HG03521 (cell line): ENCODE measurements at regions not wholly inside any gene's neighbourhood (a gene's known extent, or its start where the extent isn't known, plus 50 kb on each side); places are given as distances from the start of the nearest gene placed in this dataset.
"Not testable (repeated sequence)": the region's sequence is repeated elsewhere in the genome, so short reads cannot be mapped to it uniquely, and the experiment has no call there.

Experiments used
- ATAC-seq: cut with Tn5 transposase; IDR thresholded peaks from one replicate; pipeline ENCODE4 v1.9.1; 2021; ENCODE audit warnings: mild to moderate bottlenecking, moderate library complexity; ENCODE audit not compliant: unreplicated experiment

GRCh38 chr12:124386661-124387527 is 92.0 kb downstream of the RFLNA start:
- no peak for ATAC-seq

- ATAC-seq: no peak
Measured at GRCh38 chr12:124386059-124386458, 91.2 kb downstream of the RFLNA start.

GRCh38 chr12:124385219-124385969 is 90.5 kb downstream of the RFLNA start:
- no peak for ATAC-seq

- ATAC-seq: no peak
Measured at GRCh38 chr12:124384299-124384894, 89.5 kb downstream of the RFLNA start.

GRCh38 chr12:124383028-124383427 is 88.1 kb downstream of the RFLNA start:
- no peak for ATAC-seq

GRCh38 chr12:124381456-124382296 is 86.8 kb downstream of the RFLNA start:
- no peak for ATAC-seq

- no peak for ATAC-seq
Measured at GRCh38 chr12:124380796-124381455, 86.0 kb downstream of the RFLNA start.

GRCh38 chr12:124379938-124380754 is 85.3 kb downstream of the RFLNA start:
- no peak for ATAC-seq

- no peak for ATAC-seq
Measured at GRCh38 chr12:124379379-124379937, 84.6 kb downstream of the RFLNA start.

- ATAC-seq: no peak
Measured at GRCh38 chr12:124378926-124379325, 84.0 kb downstream of the RFLNA start.

- ATAC-seq: no peak
Measured at GRCh38 chr12:124377981-124378509, 83.2 kb downstream of the RFLNA start.

GRCh38 chr12:124376435-124376834 is 81.5 kb downstream of the RFLNA start:
- no peak for ATAC-seq

- ATAC-seq: no peak
Measured at GRCh38 chr12:124375789-124376175, 80.9 kb downstream of the RFLNA start.

- ATAC-seq: no peak
Measured at GRCh38 chr12:124375141-124375788, 80.4 kb downstream of the RFLNA start.

GRCh38 chr12:124374567-124374966 is 79.7 kb downstream of the RFLNA start:
- ATAC-seq: no peak

GRCh38 chr12:124374147-124374546 is 79.3 kb downstream of the RFLNA start:
- ATAC-seq: no peak

- not testable (repeated sequence) for ATAC-seq
Measured at GRCh38 chr12:124373701-124374100, 78.8 kb downstream of the RFLNA start.

GRCh38 chr12:124372831-124373230 is 77.9 kb downstream of the RFLNA start:
- ATAC-seq: no peak
